ENCODE measurements at regions not wholly inside any gene's neighbourhood (a gene's known extent, or its start where the extent isn't known, plus 50 kb on each side); places are given as distances from the start of the nearest gene placed in this dataset.

GRCh38 chr14:81673930-81674329 lies 140.3 kb upstream of the SEL1L start:
- no peak for DNase-seq

GRCh38 chr14:81676395-81676794 lies 142.7 kb upstream of the SEL1L start:
- no peak for DNase-seq

- DNase-seq = no peak
Measured at GRCh38 chr14:81676879-81677278, 143.2 kb upstream of the SEL1L start.

- no peak for DNase-seq
Measured at GRCh38 chr14:81677736-81678135, 144.1 kb upstream of the SEL1L start.

GRCh38 chr14:81679226-81679625 lies 145.6 kb upstream of the SEL1L start:
- DNase-seq = no peak

GRCh38 chr14:81681541-81681940 lies 147.9 kb upstream of the SEL1L start:
- no peak for DNase-seq

- no peak for DNase-seq
Measured at GRCh38 chr14:81682134-81682533, 148.5 kb upstream of the SEL1L start.

GRCh38 chr14:81682701-81683100 lies 149.0 kb upstream of the SEL1L start:
- no peak for DNase-seq

GRCh38 chr14:81684696-81685095 lies 151.0 kb upstream of the SEL1L start:
- DNase-seq = no peak

- DNase-seq = no peak
Measured at GRCh38 chr14:81686512-81686911, 152.9 kb upstream of the SEL1L start.

- DNase-seq = no peak
Measured at GRCh38 chr14:81691931-81692330, 158.3 kb upstream of the SEL1L start.

- DNase-seq = no peak
Measured at GRCh38 chr14:81694419-81694818, 160.8 kb upstream of the SEL1L start.

GRCh38 chr14:81709681-81710080 lies 176.0 kb upstream of the SEL1L start:
- DNase-seq = no peak

GRCh38 chr14:81710232-81710845 lies 176.7 kb upstream of the SEL1L start:
- DNase-seq = peak; percentile 59

- no peak for DNase-seq
Measured at GRCh38 chr14:81715731-81716130, 182.1 kb upstream of the SEL1L start.

GRCh38 chr14:81716953-81717352 lies 183.3 kb upstream of the SEL1L start:
- no peak for DNase-seq

GRCh38 chr14:81723956-81724355 lies 190.3 kb upstream of the SEL1L start:
- no peak for DNase-seq

- DNase-seq = peak; percentile 7
Measured at GRCh38 chr14:81727218-81727617, 193.6 kb upstream of the SEL1L start.

GRCh38 chr14:81728447-81728846 lies 194.8 kb upstream of the SEL1L start:
- no peak for DNase-seq

GRCh38 chr14:81729622-81730021 lies 196.0 kb upstream of the SEL1L start:
- DNase-seq = no peak

- DNase-seq = no peak
Measured at GRCh38 chr14:81737938-81738337, 204.3 kb upstream of the SEL1L start.

GRCh38 chr14:81738946-81739659 lies 205.4 kb upstream of the SEL1L start:
- no peak for DNase-seq

GRCh38 chr14:81743605-81744004 lies 210.0 kb upstream of the SEL1L start:
- DNase-seq = no peak

- DNase-seq = no peak
Measured at GRCh38 chr14:81751198-81751597, 217.5 kb upstream of the SEL1L start.

- no peak for DNase-seq
Measured at GRCh38 chr14:81759541-81759940, 225.9 kb upstream of the SEL1L start.
